Activated CD4-positive, alpha-beta T cell treated with anti-CD3 and anti-CD28 coated beads, Interleukin-2, amount 10 ng/mL, durations not matched to agents 7 days and 5 days (primary cell): ENCODE measurements at regions not wholly inside any gene's neighbourhood (a gene's known extent, or its start where the extent isn't known, plus 50 kb on each side); places are given as distances from the start of the nearest gene placed in this dataset.
"Not testable (repeated sequence)": the region's sequence is repeated elsewhere in the genome, so short reads cannot be mapped to it uniquely, and the experiment has no call there.

Source experiments
- CTCF ChIA-PET: fragments of 350-600 bp; sonication (Branson Sonifier 250); formaldehyde crosslinking; loops from one replicate; lab custom pipeline; 2021; ENCODE audit warnings: antibody characterized with exemption; lab: Charles Lee
- POLR2A ChIA-PET: fragments of 350-600 bp; sonication (Branson Sonifier 250); formaldehyde crosslinking; loops from one replicate; lab custom pipeline; 2021; ENCODE audit warnings: antibody characterized with exemption; lab: Charles Lee
- DNase-seq: peaks from one replicate; pipeline ENCODE4 v3.0.0-alpha.2; 2020
- H3K27ac Mint-ChIP-seq: one replicate; pipeline ENCODE4 v1.8.0; 2021; ENCODE audit warnings: mild to moderate bottlenecking, moderate library complexity, mixed read lengths
- H3K27me3 Mint-ChIP-seq: one replicate; pipeline ENCODE4 v1.8.0; 2021; ENCODE audit warnings: mixed read lengths
- H3K36me3 Mint-ChIP-seq: one replicate; pipeline ENCODE4 v1.8.0; 2021; ENCODE audit warnings: low read depth, mixed read lengths
- H3K4me1 Mint-ChIP-seq: one replicate; pipeline ENCODE4 v1.8.0; 2021; ENCODE audit warnings: mixed read lengths
- H3K4me3 Mint-ChIP-seq: one replicate; pipeline ENCODE4 v1.8.0; 2021; ENCODE audit warnings: mild to moderate bottlenecking, moderate library complexity, mixed read lengths
- H3K9me3 Mint-ChIP-seq: one replicate; pipeline ENCODE4 v1.8.0; 2021; ENCODE audit warnings: mixed read lengths

GRCh38 chr11:46223252-46223513, 54.3 kb upstream of the CREB3L1 start:
- H3K27me3 Mint-ChIP-seq, result peaks cover 21% of the 10 kb centered on the region
- H3K9me3 Mint-ChIP-seq, result no peaks in the 10 kb centered on the region
- H3K36me3 Mint-ChIP-seq, result no peaks in the 10 kb centered on the region
- H3K4me3 Mint-ChIP-seq, result no peak overlapping the region
- H3K4me1 Mint-ChIP-seq, result no peaks in the 10 kb centered on the region
- ChIA-PET POLR2A (no interaction called here), CTCF (interaction anchor here (0.7 kb wide), 1 partner anchor 140 kb away, joined by 3 read pairs; no protein-coding TSS in a partner anchor)
- DNase-seq, result no peak
- H3K27ac Mint-ChIP-seq, result no peak overlapping the region

DNA sequence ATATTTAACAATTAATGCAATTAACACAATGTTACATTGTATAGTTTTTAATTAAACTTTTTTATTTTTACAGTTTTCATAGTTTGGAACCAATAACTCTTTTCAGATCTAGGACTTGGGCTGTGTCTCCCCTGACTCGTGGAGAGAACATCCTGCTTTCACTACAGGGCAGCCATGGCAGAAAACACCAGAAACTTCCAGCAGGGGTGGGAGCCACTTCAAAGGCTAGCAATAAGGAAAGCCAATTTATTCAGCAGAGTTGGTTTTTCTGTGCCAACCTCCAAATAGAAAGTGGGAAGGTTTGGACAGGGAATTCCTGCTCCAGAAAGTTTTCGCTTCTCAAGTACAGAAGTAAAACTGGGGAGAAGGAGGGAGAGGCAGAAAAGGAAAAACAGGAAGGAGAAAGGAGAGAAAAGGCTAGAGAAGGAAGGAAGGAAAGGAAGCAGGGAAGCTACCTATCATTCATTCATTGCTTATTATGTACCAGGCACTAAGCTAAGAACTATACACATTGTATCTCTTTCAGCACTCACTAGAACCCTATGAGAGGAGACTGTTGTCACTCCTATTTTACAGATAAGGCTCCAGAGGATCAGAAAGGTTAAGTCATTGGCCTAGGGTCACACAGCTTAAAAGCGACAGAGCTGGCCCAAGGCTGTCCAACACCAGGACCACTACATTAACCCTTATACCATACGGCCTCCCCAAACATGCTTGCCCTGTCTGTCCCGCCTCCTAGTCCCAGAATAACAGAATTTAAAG, 54.8 kb upstream of the CREB3L1 start:
- Mint-ChIP-seq H3K9me3 (no peaks in the 10 kb centered on the region), H3K36me3 (no peaks in the 10 kb centered on the region), H3K27me3 (peaks cover 19% of the 10 kb centered on the region), H3K27ac (no peak overlapping the region), H3K4me1 (no peaks in the 10 kb centered on the region), H3K4me3 (no peak overlapping the region)
- POLR2A ChIA-PET, result no interaction called here
- no peak for DNase-seq
- CTCF ChIA-PET, result interaction anchor here (0.7 kb wide), 1 partner anchor 140 kb away, joined by 3 read pairs; no protein-coding TSS in a partner anchor

DNA sequence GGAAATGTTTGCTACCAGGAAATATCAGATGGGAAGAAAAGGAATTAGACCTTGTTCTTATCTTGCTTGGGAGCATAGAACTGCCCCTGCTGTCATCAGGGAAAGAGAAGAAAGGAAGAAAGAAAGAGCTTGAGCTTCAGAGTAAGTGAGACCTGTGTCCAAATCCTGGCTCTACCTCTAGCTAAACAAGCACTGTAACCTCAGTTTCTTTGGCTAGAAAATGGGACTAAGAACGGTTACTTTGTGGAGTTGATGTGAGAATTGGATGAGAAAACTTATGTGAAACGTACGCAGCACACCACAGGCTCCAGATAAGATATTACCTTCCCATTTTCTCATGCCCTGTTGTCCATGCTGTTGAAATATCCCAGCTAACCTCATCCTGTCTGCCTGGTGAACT, 57.1 kb upstream of the CREB3L1 start:
- H3K36me3 Mint-ChIP-seq, result no peaks in the 10 kb centered on the region
- H3K27ac Mint-ChIP-seq, result no peak overlapping the region
- H3K9me3 Mint-ChIP-seq, result no peaks in the 10 kb centered on the region
- no peak overlapping the region for H3K4me3 Mint-ChIP-seq
- ChIA-PET POLR2A (no interaction called here), CTCF (no interaction called here)
- peaks cover 4% of the 10 kb centered on the region for H3K27me3 Mint-ChIP-seq
- H3K4me1 Mint-ChIP-seq, result no peaks in the 10 kb centered on the region
- no peak for DNase-seq

DNA sequence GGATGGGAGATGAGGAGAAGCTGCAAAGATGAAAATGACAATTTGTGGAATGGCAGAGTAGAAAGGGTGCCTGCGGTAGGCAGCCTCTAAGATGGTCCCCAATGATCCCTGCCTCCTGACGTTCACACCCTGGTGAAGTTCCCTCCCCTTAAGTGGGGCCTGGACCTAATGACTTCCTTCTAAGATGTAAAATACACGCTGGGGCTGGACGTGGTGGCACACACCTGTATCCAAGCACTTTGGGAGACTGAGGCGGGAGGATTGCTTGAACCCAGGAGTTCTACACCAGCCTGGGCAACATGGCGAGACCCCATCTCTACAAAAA, 60.7 kb upstream of the CREB3L1 start:
- no peak overlapping the region for H3K4me3 Mint-ChIP-seq
- no peaks in the 10 kb centered on the region for H3K36me3 Mint-ChIP-seq
- CTCF ChIA-PET, result interaction anchor here (1.6 kb wide), 1 partner anchor 23 kb away, joined by 3 read pairs; no protein-coding TSS in a partner anchor

DNA sequence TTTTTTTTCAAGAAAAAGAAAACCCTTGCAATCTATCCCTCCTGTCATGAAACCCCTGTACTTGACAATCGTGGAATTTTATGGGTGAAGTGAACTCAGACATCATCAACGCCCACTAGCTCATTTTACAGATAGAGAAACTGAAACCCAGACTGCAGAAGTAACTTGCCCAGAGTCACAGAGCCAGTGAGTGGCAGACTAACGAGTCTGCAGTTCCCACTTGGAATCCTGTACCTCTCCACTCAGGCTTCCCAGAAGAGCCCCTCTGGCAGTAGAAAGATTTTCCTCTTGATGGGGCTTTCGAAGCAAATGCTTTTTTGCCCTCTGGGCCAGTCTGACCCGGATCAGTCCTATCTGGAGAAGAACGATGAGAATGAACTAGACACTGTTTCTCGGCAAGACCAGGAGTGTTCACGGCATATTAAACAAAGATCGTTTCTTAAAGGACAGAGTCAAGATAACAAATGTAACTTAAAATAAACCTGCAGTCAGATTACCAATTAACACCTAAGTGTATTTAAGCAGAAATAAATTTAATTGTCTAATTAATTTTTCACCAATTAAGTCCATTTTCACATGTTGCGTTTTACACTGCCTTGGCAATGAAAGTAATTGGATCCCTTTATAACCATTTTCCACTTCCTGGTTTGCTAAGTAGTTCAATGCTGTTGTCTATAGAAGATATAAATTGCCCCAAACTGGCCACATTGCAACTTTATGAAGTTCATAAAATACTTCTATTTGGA, 61.3 kb upstream of the CREB3L1 start:
- POLR2A ChIA-PET, result no interaction called here
- H3K36me3 Mint-ChIP-seq, result no peaks in the 10 kb centered on the region
- no peaks in the 10 kb centered on the region for H3K9me3 Mint-ChIP-seq
- no peaks in the 10 kb centered on the region for H3K4me1 Mint-ChIP-seq
- H3K4me3 Mint-ChIP-seq, result no peak overlapping the region
- peaks cover 7% of the 10 kb centered on the region for H3K27me3 Mint-ChIP-seq
- no peak for DNase-seq
- CTCF ChIA-PET, result interaction anchor here (1.6 kb wide), 1 partner anchor 24 kb away, joined by 3 read pairs; no protein-coding TSS in a partner anchor
- H3K27ac Mint-ChIP-seq, result no peak overlapping the region

More for the DNA sequence above, 60.7 kb upstream of the CREB3L1 start:
- Mint-ChIP-seq H3K9me3 (no peaks in the 10 kb centered on the region), H3K27ac (no peak overlapping the region), H3K27me3 (peaks cover 7% of the 10 kb centered on the region), H3K4me1 (no peaks in the 10 kb centered on the region)
- POLR2A ChIA-PET, result no interaction called here
- DNase-seq, result no peak

DNA sequence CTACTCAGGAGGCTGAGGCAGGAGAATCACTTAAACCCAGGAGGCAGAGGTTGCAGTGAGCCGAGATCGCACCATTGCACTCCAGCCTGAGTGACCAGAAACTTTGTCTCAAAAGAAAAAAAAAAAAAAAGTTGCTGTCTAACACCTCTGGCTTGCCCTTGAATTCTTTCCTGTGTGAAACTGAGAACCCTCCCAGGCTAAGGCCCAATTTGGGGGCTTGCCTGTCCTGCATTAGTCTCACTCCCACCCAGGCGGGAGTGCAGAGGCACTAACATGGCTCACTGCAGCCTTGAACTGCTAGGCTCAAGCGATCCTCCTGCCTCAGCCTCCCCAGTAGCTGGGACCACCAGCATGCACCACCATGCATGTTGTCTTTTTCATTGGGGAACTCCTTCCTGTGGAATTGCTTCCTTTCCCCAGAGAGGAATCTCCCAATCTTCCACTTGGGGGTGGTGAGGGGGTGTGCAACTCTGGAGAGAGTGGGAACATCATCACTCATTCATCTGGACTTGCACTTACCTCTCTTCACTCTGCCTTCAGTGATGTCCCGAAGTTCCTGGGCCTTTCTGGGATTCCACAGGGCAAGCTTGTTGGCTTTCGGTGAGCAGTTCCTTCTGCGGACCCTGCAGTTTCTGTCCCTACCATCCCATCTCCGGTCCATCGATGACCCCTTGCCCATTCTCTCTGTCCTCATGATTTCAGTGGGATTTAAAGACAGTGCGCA, 62.1 kb upstream of the CREB3L1 start:
- no peak overlapping the region for H3K27ac Mint-ChIP-seq
- no peak overlapping the region for H3K4me3 Mint-ChIP-seq
- H3K36me3 Mint-ChIP-seq, result no peaks in the 10 kb centered on the region
- ChIA-PET CTCF (interaction anchor here (0.5 to 1.2 kb wide), 2 partner anchors 24 to 1580 kb away, joined by 3 read pairs; no protein-coding TSS in a partner anchor), POLR2A (no interaction called here)
- peaks cover 7% of the 10 kb centered on the region for H3K27me3 Mint-ChIP-seq
- DNase-seq, result no peak
- no peaks in the 10 kb centered on the region for H3K9me3 Mint-ChIP-seq
- peaks cover 5% of the 10 kb centered on the region for H3K4me1 Mint-ChIP-seq

- Mint-ChIP-seq H3K4me1 (peaks cover 13% of the 10 kb centered on the region), H3K36me3 (no peaks in the 10 kb centered on the region), H3K27ac (no peak overlapping the region), H3K27me3 (peaks cover 7% of the 10 kb centered on the region), H3K9me3 (no peaks in the 10 kb centered on the region), H3K4me3 (no peak overlapping the region)
- CTCF ChIA-PET, result interaction anchor here (0.6 to 1.2 kb wide), 2 partner anchors 103 to 338 kb away, joined by 3 read pairs; no protein-coding TSS in a partner anchor
- POLR2A ChIA-PET, result no interaction called here
- no peak for DNase-seq
Measured at GRCh38 chr11:46212720-46213119, 64.7 kb upstream of the CREB3L1 start.

- Mint-ChIP-seq H3K4me1 (peaks cover 13% of the 10 kb centered on the region), H3K9me3 (no peaks in the 10 kb centered on the region), H3K27ac (no peak overlapping the region), H3K36me3 (no peaks in the 10 kb centered on the region), H3K27me3 (peaks cover 7% of the 10 kb centered on the region), H3K4me3 (no peak overlapping the region)
- ChIA-PET POLR2A (no interaction called here), CTCF (interaction anchor here (0.6 kb wide), 1 partner anchor 232 kb away, joined by 3 read pairs; no protein-coding TSS in a partner anchor)
- DNase-seq, result no peak
Measured at GRCh38 chr11:46210856-46211255, 66.6 kb upstream of the CREB3L1 start.

GRCh38 chr11:46210133-46210636, 67.3 kb upstream of the CREB3L1 start:
- Mint-ChIP-seq H3K27ac (no peak overlapping the region), H3K4me1 (peaks cover 13% of the 10 kb centered on the region), H3K9me3 (no peaks in the 10 kb centered on the region), H3K36me3 (no peaks in the 10 kb centered on the region), H3K27me3 (peaks cover 7% of the 10 kb centered on the region), H3K4me3 (no peak overlapping the region)
- DNase-seq, result peak; percentile 6
- ChIA-PET POLR2A (no interaction called here), CTCF (interaction anchor here (0.6 to 1.5 kb wide), 2 partner anchors 28 to 232 kb away, joined by 3 read pairs; no protein-coding TSS in a partner anchor)

DNA sequence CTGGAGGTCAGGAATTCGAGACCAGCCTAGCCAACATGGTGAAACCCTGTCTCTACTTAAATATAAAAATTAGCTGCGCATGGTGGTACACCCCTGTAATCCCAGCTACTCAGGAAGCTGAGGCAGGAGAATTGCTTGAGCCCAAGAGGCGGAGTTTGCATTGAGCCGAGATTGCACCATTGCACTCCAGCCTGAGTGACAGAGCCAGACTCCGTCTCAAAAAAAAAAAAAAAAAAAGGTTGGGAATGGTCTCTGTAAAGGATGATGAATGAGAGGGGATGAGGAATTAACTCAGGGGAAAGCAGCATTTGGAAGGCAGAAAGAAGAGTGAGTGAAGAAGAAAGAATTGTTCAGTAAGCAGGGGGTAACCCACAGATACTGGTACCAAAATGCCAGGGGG, 67.8 kb upstream of the CREB3L1 start:
- H3K27ac Mint-ChIP-seq, DNase-seq, H3K36me3 Mint-ChIP-seq, H3K9me3 Mint-ChIP-seq, H3K4me3 Mint-ChIP-seq, H3K27me3 Mint-ChIP-seq, POLR2A ChIA-PET: not testable (repeated sequence)
- CTCF ChIA-PET, result interaction anchor here (1.5 kb wide), 1 partner anchor 28 kb away, joined by 3 read pairs; no protein-coding TSS in a partner anchor
- H3K4me1 Mint-ChIP-seq, result peaks cover 13% of the 10 kb centered on the region

DNA sequence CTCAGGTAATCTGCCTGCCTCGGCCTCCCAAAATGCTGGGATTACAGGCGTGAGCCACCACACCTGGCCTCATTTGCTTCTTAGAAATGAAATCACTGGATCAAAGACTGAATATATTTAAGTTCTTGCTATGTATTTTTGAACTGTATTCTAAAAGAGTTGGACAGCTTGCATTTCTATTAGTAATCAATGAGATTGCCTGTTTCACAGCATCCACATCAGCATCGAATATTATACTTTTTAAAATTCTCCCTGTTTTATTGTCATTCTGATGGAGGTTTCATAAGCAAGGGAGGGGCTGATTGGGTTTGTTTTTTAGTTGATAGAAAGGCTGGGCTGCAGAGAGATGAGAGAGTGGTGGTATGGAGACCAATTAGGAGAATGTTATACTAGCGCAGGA, 68.7 kb upstream of the CREB3L1 start:
- Mint-ChIP-seq H3K9me3 (no peaks in the 10 kb centered on the region), H3K4me3 (no peak overlapping the region), H3K4me1 (peaks cover 13% of the 10 kb centered on the region), H3K36me3 (no peaks in the 10 kb centered on the region), H3K27ac (no peak overlapping the region), H3K27me3 (peaks cover 10% of the 10 kb centered on the region)
- ChIA-PET CTCF (interaction anchor here (0.6 kb wide), 1 partner anchor 305 kb away, joined by 3 read pairs; no protein-coding TSS in a partner anchor), POLR2A (no interaction called here)
- no peak for DNase-seq

GRCh38 chr11:46207270-46207669, 70.2 kb upstream of the CREB3L1 start:
- Mint-ChIP-seq H3K9me3 (no peaks in the 10 kb centered on the region), H3K27ac (no peak overlapping the region), H3K27me3 (peaks cover 7% of the 10 kb centered on the region), H3K4me1 (peaks cover 13% of the 10 kb centered on the region), H3K36me3 (no peaks in the 10 kb centered on the region), H3K4me3 (no peak overlapping the region)
- ChIA-PET POLR2A (no interaction called here), CTCF (no interaction called here)
- no peak for DNase-seq
